ENCODE measurements at regions not wholly inside any gene's neighbourhood (a gene's known extent, or its start where the extent isn't known, plus 50 kb on each side); places are given as distances from the start of the nearest gene placed in this dataset.

DNA sequence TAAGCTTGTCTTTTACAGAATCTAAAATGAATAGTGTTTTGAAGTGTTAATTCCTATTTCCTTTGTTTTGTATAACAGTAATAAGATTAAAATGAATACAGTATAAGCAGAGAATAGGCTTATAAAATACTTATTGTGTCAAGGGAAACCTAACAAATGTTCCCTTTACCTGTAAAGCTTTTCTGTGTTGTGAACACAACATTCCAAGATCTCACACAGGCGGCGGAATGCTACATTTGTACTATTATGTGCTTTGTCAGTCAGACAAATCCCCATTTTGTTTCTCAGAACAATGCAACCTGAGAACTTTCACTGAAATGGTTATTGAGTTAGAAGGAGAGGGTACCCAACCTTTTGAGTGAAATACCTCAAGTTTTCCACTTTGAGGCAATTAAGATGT, 1170.3 kb downstream of the OLFM4 start:
- Histone ChIP-seq H3K4me1 (ENCODE audit: control insufficient read depth in 3 of 3, insufficient read depth in 2 of 3, low read depth in 1 of 3, low read length in 2 of 3) (no peaks in the 10 kb centered on the region), H3K27me3 (ENCODE audit: control insufficient read depth in 3 of 3, insufficient read depth in 3 of 3, low read length in 3 of 3) (no peaks in the 10 kb centered on the region), H3K36me3 (ENCODE audit: control insufficient read depth in 3 of 3, insufficient read depth in 2 of 3, low read depth in 1 of 3, low read length in 3 of 3) (no peaks in the 10 kb centered on the region), H3K4me3 (ENCODE audit: low read depth in 1 of 3, low read length in 3 of 3) (no peak overlapping the region), H3K27ac (ENCODE audit: low read depth in 1 of 3, low read length in 2 of 3) (no peak overlapping the region), H3K9me3 (ENCODE audit: control insufficient read depth in 2 of 2, insufficient read depth in 1 of 2, low read depth in 1 of 2, low read length in 1 of 2) (no peaks in the 10 kb centered on the region)
- no peak for DNase-seq
- 91 to 94% (median 92%) methylated on average over 2 of the region's 2 CpGs for WGBS, 3 donors
- FAIRE-seq, result no peak

DNA sequence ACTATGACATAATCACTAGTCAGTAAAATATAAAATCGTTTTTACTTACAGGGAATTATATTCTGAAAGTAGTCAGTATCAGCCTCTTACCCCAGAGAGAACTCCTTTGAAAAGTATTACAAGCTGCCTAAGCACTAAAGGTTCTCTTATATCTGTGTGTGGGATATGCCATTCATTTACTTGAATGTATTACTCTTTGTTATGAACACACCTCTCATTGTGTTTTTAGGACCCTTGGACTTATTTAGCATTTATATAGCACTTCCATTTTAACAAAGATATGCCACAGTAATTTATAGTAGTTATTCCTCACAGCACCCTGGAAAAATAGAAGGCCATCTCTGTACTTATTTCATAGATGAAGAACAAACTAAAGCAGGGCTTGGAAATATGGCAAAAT, 1178.0 kb downstream of the OLFM4 start:
- no peak for FAIRE-seq

DNA sequence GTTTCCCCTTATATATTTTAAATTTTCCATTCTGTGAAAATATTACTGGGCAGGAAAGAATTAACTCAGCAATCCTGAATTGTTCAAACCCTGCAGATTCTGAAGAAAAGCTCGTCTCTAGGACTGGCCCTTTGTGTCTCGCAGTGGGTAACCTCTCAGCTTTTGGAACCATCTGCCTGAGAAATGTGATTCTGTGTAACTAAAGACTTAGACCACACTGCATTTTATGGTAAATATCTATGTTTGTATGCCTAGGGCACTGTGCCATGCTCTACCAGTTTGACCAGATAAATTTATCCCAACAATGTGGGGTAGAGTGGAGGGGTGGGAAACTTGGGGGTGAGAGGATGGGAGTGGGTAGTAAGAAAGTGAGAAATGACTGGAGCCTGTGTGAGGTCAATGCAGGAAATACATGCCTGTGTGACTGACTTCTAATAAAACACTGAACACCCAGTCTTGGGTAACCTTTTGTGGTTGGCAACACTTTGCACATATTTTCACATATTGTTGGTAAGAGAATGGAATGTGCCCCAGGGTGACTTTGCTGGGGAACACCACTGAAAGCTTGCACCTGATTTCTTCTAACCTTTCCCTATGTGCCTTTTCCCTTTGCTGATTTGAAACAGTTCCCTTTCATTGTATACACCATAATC, 1181.9 kb downstream of the OLFM4 start:
- H3K9me3 ChIP-seq (ENCODE audit: control insufficient read depth in 2 of 2, insufficient read depth in 1 of 2, low read depth in 1 of 2, low read length in 1 of 2), result no peaks in the 10 kb centered on the region
- WGBS, 3 donors, result 71 to 80% (median 71%) methylated on average over 2 of the region's 2 CpGs
- H3K27me3 ChIP-seq (ENCODE audit: control insufficient read depth in 3 of 3, insufficient read depth in 3 of 3, low read length in 3 of 3), result no peaks in the 10 kb centered on the region
- H3K27ac ChIP-seq (ENCODE audit: low read depth in 1 of 3, low read length in 2 of 3), result no peak overlapping the region
- H3K36me3 ChIP-seq (ENCODE audit: control insufficient read depth in 3 of 3, insufficient read depth in 2 of 3, low read depth in 1 of 3, low read length in 3 of 3), result no peaks in the 10 kb centered on the region
- H3K4me1 ChIP-seq (ENCODE audit: control insufficient read depth in 3 of 3, insufficient read depth in 2 of 3, low read depth in 1 of 3, low read length in 2 of 3), result no peaks in the 10 kb centered on the region
- DNase-seq (no peak), FAIRE-seq (no peak)
- H3K4me3 ChIP-seq (ENCODE audit: low read depth in 1 of 3, low read length in 3 of 3), result no peak overlapping the region

More for the DNA sequence above, 1178.0 kb downstream of the OLFM4 start:
- Histone ChIP-seq H3K27ac (ENCODE audit: low read depth in 1 of 3, low read length in 2 of 3) (no peak overlapping the region), H3K4me1 (ENCODE audit: control insufficient read depth in 3 of 3, insufficient read depth in 2 of 3, low read depth in 1 of 3, low read length in 2 of 3) (no peaks in the 10 kb centered on the region), H3K9me3 (ENCODE audit: control insufficient read depth in 2 of 2, insufficient read depth in 1 of 2, low read depth in 1 of 2, low read length in 1 of 2) (no peaks in the 10 kb centered on the region), H3K27me3 (ENCODE audit: control insufficient read depth in 3 of 3, insufficient read depth in 3 of 3, low read length in 3 of 3) (no peaks in the 10 kb centered on the region), H3K4me3 (ENCODE audit: low read depth in 1 of 3, low read length in 3 of 3) (no peak overlapping the region), H3K36me3 (ENCODE audit: control insufficient read depth in 3 of 3, insufficient read depth in 2 of 3, low read depth in 1 of 3, low read length in 3 of 3) (no peaks in the 10 kb centered on the region)
- WGBS, 3 donors, result 30 to 51% (median 37%) methylated on average over 1 of the region's 1 CpG
- no peak for DNase-seq

DNA sequence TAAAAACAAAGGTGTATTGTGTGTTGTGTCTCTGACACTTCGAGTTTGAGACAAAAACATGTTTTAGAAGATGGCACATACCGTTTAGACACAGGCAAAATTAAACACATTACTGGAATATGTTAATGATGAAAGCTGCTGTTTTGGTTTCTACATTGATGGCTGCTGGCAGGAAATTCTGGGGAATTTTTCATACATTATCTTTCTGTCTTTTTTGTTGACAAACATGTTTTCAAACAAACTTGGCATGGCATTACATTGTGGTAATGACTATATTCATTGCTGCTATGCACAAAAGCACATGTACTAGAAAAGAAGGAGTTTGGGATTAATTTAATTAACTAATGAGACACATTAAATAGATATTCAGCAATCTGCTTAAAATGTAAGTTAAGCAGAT, 1187.6 kb downstream of the OLFM4 start:
- no peak for DNase-seq
- H3K9me3 ChIP-seq (ENCODE audit: control insufficient read depth in 2 of 2, insufficient read depth in 1 of 2, low read depth in 1 of 2, low read length in 1 of 2), result peaks cover 0 to 9% of the 10 kb centered on the region in 2 donors
- no peaks in the 10 kb centered on the region for H3K27me3 ChIP-seq (ENCODE audit: control insufficient read depth in 3 of 3, insufficient read depth in 3 of 3, low read length in 3 of 3)
- H3K4me3 ChIP-seq (ENCODE audit: low read depth in 1 of 3, low read length in 3 of 3), result no peak overlapping the region
- no peak overlapping the region for H3K27ac ChIP-seq (ENCODE audit: low read depth in 1 of 3, low read length in 2 of 3)
- H3K36me3 ChIP-seq (ENCODE audit: control insufficient read depth in 3 of 3, insufficient read depth in 2 of 3, low read depth in 1 of 3, low read length in 3 of 3), result no peaks in the 10 kb centered on the region
- FAIRE-seq, result no peak
- no peaks in the 10 kb centered on the region for H3K4me1 ChIP-seq (ENCODE audit: control insufficient read depth in 3 of 3, insufficient read depth in 2 of 3, low read depth in 1 of 3, low read length in 2 of 3)
- WGBS, 3 donors, result 32 to 63% (median 53%) methylated on average over 2 of the region's 2 CpGs

DNA sequence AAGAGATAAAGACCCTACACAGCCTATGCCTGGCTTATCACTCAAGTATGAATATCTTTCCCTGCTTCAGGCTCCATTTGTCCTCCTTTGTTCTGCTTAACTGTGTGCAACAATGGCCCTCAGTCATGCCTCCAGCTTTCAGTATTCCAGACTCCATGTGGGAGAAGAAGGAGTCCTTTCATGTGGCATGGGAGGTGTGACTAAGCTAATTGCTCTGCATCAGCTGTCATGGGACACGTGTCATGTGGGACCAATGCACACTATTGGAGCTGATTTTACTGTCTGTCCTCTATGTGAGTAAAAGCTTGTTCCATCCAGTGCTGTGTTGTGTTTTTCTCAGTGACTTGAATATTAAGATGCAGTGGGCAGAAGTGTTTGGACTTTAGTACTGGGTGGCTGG, 1198.3 kb downstream of the OLFM4 start:
- DNase-seq, result no peak
- H3K4me1 ChIP-seq (ENCODE audit: control insufficient read depth in 3 of 3, insufficient read depth in 2 of 3, low read depth in 1 of 3, low read length in 2 of 3), result no peaks in the 10 kb centered on the region
- H3K4me3 ChIP-seq (ENCODE audit: low read depth in 1 of 3, low read length in 3 of 3), result no peak overlapping the region
- H3K9me3 ChIP-seq (ENCODE audit: control insufficient read depth in 2 of 2, insufficient read depth in 1 of 2, low read depth in 1 of 2, low read length in 1 of 2), result no peaks in the 10 kb centered on the region
- WGBS, 3 donors, result 43 to 68% (median 61%) methylated on average over 1 of the region's 1 CpG
- H3K27me3 ChIP-seq (ENCODE audit: control insufficient read depth in 3 of 3, insufficient read depth in 3 of 3, low read length in 3 of 3), result no peaks in the 10 kb centered on the region
- FAIRE-seq, result no peak
- no peak overlapping the region for H3K27ac ChIP-seq (ENCODE audit: low read depth in 1 of 3, low read length in 2 of 3)
- H3K36me3 ChIP-seq (ENCODE audit: control insufficient read depth in 3 of 3, insufficient read depth in 2 of 3, low read depth in 1 of 3, low read length in 3 of 3), result no peaks in the 10 kb centered on the region

DNA sequence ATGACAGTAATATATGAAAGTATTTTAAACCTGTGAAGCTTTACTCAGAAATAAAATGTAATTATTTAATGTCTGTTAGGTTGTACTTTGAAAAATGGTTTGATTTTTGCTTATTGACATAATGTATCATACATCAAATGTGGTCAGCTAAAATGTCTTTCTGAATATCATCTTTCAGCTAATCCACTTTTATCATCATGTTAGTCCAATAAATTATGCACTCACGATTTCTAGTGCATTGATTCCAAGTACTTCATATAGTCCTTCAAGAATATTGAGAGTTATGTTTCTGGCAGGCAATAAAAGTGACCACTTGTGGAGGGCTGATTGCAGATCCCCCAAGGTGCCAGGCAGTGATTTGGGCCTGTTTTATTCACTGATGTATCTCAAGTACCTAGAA, 1204.1 kb downstream of the OLFM4 start:
- Histone ChIP-seq H3K4me1 (ENCODE audit: control insufficient read depth in 3 of 3, insufficient read depth in 2 of 3, low read depth in 1 of 3, low read length in 2 of 3) (no peaks in the 10 kb centered on the region), H3K27me3 (ENCODE audit: control insufficient read depth in 3 of 3, insufficient read depth in 3 of 3, low read length in 3 of 3) (no peaks in the 10 kb centered on the region), H3K27ac (ENCODE audit: low read depth in 1 of 3, low read length in 2 of 3) (no peak overlapping the region), H3K36me3 (ENCODE audit: control insufficient read depth in 3 of 3, insufficient read depth in 2 of 3, low read depth in 1 of 3, low read length in 3 of 3) (no peaks in the 10 kb centered on the region), H3K9me3 (ENCODE audit: control insufficient read depth in 2 of 2, insufficient read depth in 1 of 2, low read depth in 1 of 2, low read length in 1 of 2) (no peaks in the 10 kb centered on the region), H3K4me3 (ENCODE audit: low read depth in 1 of 3, low read length in 3 of 3) (no peak overlapping the region)
- FAIRE-seq (no peak), DNase-seq (no peak)
- WGBS, 3 donors, result 35 to 49% (median 39%) methylated on average over 1 of the region's 1 CpG

DNA sequence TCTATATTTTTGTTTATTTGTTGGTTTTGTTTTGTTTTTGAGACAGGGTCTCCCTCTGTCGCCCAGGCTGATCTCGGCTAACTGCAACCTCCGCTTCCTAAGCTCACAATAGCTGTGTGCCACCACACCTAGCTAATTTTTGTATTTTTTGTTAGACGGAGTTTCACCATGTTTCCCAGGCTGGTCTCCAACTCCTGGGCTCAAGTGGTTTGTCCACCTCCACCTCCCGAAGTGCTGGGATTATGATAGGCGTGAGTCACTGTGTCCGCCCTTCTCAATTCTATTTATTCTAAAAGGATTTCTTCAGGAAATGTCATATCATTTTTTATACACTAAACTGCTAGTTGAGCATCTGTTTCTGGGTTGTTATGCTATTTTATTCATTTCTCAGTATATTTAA, 1206.0 kb downstream of the OLFM4 start:
- Histone ChIP-seq H3K4me1 (ENCODE audit: control insufficient read depth in 3 of 3, insufficient read depth in 2 of 3, low read depth in 1 of 3, low read length in 2 of 3) (no peaks in the 10 kb centered on the region), H3K27ac (ENCODE audit: low read depth in 1 of 3, low read length in 2 of 3) (no peak overlapping the region), H3K4me3 (ENCODE audit: low read depth in 1 of 3, low read length in 3 of 3) (no peak overlapping the region), H3K36me3 (ENCODE audit: control insufficient read depth in 3 of 3, insufficient read depth in 2 of 3, low read depth in 1 of 3, low read length in 3 of 3) (no peaks in the 10 kb centered on the region), H3K27me3 (ENCODE audit: control insufficient read depth in 3 of 3, insufficient read depth in 3 of 3, low read length in 3 of 3) (no peaks in the 10 kb centered on the region), H3K9me3 (ENCODE audit: control insufficient read depth in 2 of 2, insufficient read depth in 1 of 2, low read depth in 1 of 2, low read length in 1 of 2) (no peaks in the 10 kb centered on the region)
- WGBS, 3 donors, result 89 to 93% (median 89%) methylated on average over 7 of the region's 7 CpGs
- FAIRE-seq (no peak), DNase-seq (no peak)

DNA sequence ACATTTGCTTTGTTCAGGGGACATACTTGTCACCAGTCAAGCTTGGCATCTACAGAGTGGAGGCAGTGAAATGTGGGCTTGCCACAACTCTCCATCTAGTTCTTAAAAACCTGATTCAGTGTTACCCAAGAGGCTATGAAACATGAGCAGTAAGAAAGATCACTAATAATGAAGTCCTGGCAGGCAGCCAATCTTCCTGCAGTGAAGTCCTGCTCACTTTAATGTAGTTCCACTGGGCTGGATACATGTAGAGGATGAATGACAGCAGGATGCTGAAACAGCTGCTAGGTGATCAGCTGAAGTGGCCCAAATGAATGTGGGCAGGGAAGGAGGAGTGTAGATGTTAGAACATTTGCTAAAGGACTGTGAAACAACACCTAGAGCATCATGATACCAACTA, 1213.1 kb downstream of the OLFM4 start:
- no peaks in the 10 kb centered on the region for H3K27me3 ChIP-seq (ENCODE audit: control insufficient read depth in 3 of 3, insufficient read depth in 3 of 3, low read length in 3 of 3)
- no peaks in the 10 kb centered on the region for H3K36me3 ChIP-seq (ENCODE audit: control insufficient read depth in 3 of 3, insufficient read depth in 2 of 3, low read depth in 1 of 3, low read length in 3 of 3)
- no peak overlapping the region for H3K4me3 ChIP-seq (ENCODE audit: low read depth in 1 of 3, low read length in 3 of 3)
- peak in 1 of 2 donors; percentile 0 for DNase-seq
- H3K27ac ChIP-seq (ENCODE audit: low read depth in 1 of 3, low read length in 2 of 3), result no peak overlapping the region
- FAIRE-seq, result no peak
- H3K9me3 ChIP-seq (ENCODE audit: control insufficient read depth in 2 of 2, insufficient read depth in 1 of 2, low read depth in 1 of 2, low read length in 1 of 2), result no peaks in the 10 kb centered on the region
- H3K4me1 ChIP-seq (ENCODE audit: control insufficient read depth in 3 of 3, insufficient read depth in 2 of 3, low read depth in 1 of 3, low read length in 2 of 3), result no peaks in the 10 kb centered on the region

DNA sequence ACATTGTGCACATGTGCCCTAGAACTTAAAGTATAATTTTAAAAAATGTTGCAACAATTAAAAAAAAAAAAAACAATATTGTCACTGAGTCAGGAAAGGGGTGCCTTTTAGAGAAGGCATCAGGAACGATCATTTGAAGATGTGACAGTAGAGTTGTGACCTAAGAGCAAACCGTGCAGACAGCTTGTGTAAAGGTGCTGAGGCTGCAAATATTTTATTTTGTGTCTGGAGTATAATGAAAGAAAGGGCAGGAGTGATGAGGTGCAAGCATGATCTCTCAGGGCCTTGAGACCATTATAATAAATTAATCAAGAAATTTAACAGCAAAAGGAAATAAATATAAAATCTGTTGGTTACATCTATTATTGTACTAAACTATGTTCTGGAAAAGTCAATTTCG, 1219.7 kb downstream of the OLFM4 start:
- WGBS, 3 donors, result 56 to 73% (median 68%) methylated on average over 3 of the region's 3 CpGs
- Histone ChIP-seq H3K27me3 (ENCODE audit: control insufficient read depth in 3 of 3, insufficient read depth in 3 of 3, low read length in 3 of 3) (no peaks in the 10 kb centered on the region), H3K36me3 (ENCODE audit: control insufficient read depth in 3 of 3, insufficient read depth in 2 of 3, low read depth in 1 of 3, low read length in 3 of 3) (no peaks in the 10 kb centered on the region), H3K9me3 (ENCODE audit: control insufficient read depth in 2 of 2, insufficient read depth in 1 of 2, low read depth in 1 of 2, low read length in 1 of 2) (no peaks in the 10 kb centered on the region), H3K4me1 (ENCODE audit: control insufficient read depth in 3 of 3, insufficient read depth in 2 of 3, low read depth in 1 of 3, low read length in 2 of 3) (no peaks in the 10 kb centered on the region), H3K27ac (ENCODE audit: low read depth in 1 of 3, low read length in 2 of 3) (no peak overlapping the region), H3K4me3 (ENCODE audit: low read depth in 1 of 3, low read length in 3 of 3) (no peak overlapping the region)
- no peak for DNase-seq
- no peak for FAIRE-seq
